ENCODE measurements at regions not wholly inside any gene's neighbourhood (a gene's known extent, or its start where the extent isn't known, plus 50 kb on each side); places are given as distances from the start of the nearest gene placed in this dataset.
"Not testable (repeated sequence)": the region's sequence is repeated elsewhere in the genome, so short reads cannot be mapped to it uniquely, and the experiment has no call there.

GRCh38 chr4:103842076-103842475 is 122.3 kb upstream of the TACR3 start:
- DNase-seq, result no peak

DNA sequence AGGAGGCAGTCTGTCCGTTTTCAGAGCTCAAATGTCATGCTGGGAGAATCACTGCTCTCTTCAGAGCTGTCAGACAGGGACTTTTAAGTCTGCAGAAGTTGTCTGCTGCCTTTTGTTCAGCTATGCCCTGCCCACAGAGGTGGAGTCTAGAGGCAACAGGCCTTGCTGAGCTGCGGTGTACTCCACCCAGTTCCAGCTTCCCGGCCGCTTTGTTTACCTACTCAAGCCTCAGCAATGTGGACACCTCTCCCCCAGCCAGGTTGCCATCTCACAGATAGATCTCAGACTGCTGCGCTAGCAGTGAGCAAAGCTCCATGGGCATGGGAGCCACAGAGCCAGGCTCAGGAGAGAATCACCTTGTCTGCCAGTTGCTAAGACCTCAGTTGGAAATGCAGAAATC is 90.5 kb upstream of the TACR3 start:
- DNase-seq, result not testable (repeated sequence)

GRCh38 chr4:103802766-103803165 is 83.0 kb upstream of the TACR3 start:
- no peak for DNase-seq

DNA sequence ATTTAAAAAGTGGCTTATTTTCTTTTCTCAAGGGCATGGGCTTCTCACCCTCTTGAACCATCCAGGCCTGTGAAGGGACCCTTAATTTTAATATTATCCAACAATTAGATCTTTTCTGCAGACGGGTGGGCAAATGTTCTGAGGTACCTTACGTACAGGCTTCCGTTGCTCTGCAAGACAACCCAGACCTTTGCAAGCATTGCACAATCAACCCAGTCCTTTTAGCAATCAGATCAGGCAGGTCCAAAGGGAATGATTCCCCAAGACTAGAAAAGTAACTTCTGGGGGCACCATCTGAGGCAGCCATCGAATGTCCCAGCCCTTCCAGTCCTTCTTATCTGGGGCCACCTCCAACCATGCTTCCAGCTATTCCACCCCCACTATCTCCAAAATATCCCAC is 67.3 kb upstream of the TACR3 start:
- DNase-seq, result no peak

- DNase-seq, result no peak
Observed at GRCh38 chr4:103786593-103786992, 66.8 kb upstream of the TACR3 start.

DNA sequence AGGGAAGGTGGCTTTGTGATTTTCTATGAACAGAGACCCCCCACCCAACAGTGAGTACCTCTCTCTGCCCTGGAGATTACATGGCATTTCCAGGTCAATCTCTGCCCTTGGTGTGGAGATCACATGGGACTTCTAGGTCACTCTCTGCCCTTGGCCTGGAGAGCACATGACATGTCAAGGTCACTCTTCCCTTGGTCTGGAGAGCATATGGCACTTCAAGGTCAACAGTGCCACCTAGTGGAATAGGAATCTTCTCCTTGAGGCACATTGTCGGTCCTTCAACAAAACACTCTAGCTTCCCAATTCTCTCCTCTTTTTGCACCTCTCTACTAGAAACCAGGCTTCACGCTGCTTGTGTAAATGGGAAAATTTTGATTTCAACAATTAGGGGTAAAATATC is 66.2 kb upstream of the TACR3 start:
- DNase-seq, result no peak

- no peak for DNase-seq
Observed at GRCh38 chr4:103778221-103778620, 58.4 kb upstream of the TACR3 start.

- no peak for DNase-seq
Observed at GRCh38 chr4:103774326-103774825, 54.6 kb upstream of the TACR3 start.

- no peak for DNase-seq
Observed at GRCh38 chr4:103773691-103774231, 54.0 kb upstream of the TACR3 start.

Measured in CD4-positive, alpha-beta T cell treated with Interleukin-4 for 1 hour (primary cell).